SW 1271 (cell line): ENCODE measurements at regions not wholly inside any gene's neighbourhood (a gene's known extent, or its start where the extent isn't known, plus 50 kb on each side); places are given as distances from the start of the nearest gene placed in this dataset.

Experiments
- DNase-seq, 2 experiments: peaks; one replicate each; lab custom pipeline; 2025; lab: John Stamatoyannopoulos, UW

- no peak for DNase-seq
Measured at GRCh38 chr1:172980971-172981370, 69.8 kb downstream of the TNFSF18 start.
